GM19395 (cell line): ENCODE measurements at regions not wholly inside any gene's neighbourhood (a gene's known extent, or its start where the extent isn't known, plus 50 kb on each side); places are given as distances from the start of the nearest gene placed in this dataset.
"Not testable (repeated sequence)": the region's sequence is repeated elsewhere in the genome, so short reads cannot be mapped to it uniquely, and the experiment has no call there.

Experiments used
- ATAC-seq: cut with Tn5 transposase; IDR thresholded peaks from one replicate; pipeline ENCODE4 v1.9.1; 2021; ENCODE audit warnings: mild to moderate bottlenecking, moderate library complexity; ENCODE audit not compliant: unreplicated experiment

DNA sequence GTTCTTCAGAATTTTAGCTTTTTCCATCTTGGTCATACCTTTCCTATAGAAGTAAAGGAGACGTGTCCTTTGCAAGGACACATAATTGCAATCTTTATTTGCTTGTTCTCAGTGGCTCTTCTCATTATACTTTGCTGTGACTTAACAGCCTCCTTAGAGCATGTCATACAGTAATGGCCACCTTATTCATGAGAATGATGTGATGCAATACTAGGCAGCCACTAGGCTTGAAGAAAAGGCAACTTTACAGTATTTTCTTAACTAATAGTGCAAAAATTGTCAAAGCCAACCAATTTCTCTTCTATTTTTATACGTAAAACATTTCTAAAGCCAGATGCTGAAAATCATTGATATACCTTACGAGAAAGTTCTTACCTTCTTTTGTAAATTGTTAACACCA is 1296.8 kb upstream of the EYS start:
- no peak for ATAC-seq

DNA sequence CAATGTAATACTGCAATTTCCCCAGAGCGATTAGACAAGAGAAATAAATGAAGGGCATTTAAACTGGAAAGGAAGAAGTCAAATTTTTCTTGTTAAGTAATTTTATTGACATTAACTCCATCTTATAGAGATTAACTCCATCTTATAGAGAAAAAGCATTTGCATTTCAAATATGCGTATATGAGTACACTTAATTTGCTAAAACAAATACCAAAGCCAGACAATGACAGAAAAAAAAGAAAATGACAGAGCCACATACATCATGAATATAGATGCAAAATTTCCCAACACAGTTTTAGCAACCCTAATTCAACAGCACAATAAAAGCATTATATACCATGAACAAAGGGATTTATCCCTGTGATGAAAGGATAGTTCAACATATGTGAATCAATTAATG is 1293.1 kb upstream of the EYS start:
- no peak for ATAC-seq

DNA sequence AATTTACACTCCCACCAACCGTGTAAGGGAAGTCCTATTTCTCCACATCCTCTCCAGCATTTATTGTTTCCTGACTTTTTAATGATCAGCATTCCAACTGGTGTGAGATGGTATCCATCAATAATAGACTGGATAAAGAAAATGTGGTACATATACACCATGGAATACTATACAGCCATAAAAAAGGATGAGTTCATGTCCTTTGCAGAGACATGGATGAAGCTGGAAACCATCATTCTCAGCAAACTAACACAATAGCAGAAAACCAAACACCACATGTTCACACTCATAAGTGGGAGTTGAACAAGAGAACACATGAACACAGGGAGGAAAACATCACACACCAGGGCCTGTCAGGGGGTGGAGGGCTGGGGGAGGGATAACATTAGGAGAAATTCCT is 1290.6 kb upstream of the EYS start:
- not testable (repeated sequence) for ATAC-seq

DNA sequence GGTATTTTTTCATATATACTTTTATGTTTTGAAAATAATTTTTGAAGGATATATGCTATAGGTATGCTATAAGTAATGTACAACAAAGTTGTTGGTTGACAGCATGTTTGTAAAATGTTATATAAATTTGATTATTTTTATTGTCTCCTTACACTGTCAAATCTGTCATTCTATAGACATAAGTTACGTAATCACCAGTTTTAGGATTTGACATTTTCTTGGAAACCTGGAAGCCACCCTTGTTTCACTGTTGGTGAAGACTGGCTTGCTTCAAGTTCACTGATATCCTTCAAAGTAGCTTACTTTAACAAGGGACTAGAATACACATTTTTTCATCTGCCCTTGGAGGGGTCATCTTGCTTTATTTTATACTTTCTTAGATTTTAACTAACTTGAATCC is 1288.6 kb upstream of the EYS start:
- ATAC-seq = no peak

DNA sequence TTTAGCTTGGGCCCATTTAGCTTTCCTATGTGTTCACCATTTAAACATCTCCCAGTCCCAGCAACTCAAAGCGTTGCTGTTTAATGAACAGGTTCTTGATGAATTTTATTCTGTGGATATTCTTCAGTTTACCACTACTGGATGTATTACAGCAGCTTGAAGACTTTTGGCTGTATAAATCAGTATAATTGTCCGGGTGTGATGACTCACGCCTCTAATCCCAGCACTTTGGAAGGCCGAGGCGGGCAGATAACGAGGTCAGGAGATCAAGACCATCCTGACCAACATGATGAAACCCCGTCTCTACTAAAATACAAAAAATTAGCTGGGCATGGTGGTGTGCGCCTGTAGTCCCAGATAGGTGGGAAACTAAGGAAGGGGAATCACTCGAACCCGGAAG is 1286.7 kb upstream of the EYS start:
- not testable (repeated sequence) for ATAC-seq

DNA sequence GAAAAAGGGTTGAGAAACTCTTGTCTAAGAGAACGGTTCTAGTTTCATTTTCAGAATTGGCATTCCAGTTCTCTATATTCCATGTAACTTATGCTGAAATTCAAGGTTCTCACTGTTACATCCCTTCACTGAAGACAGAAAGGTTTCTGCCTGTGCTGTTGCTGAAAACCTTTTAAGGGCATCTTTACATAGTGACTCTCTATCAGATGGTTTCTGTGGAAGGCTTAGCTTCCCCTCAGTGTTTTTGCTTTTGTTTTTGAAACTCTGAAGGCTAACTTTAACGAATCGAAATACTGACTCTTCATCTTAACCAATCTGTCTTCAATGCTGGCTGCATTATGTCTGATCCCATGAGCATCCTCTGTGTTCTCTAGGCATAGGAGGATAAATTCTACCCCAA is 1286.2 kb upstream of the EYS start:
- ATAC-seq = no peak

DNA sequence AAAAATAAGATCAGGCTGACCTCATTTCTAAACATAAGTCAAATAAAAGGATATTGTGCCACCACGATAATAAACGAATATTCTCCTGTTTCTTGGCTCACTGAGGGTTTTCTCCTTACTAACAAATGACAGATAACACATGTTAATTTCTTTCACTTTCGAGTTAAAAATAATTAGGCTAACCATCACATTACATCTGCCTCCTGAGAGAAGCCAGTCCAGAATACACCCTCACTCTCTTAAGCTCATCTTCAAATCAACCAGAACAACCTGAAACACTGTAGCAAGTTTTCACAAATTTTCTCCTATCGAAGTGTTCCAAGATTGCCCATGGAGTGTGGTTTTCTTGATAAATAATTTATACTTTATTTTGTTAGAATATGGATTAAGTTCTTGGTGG is 1285.6 kb upstream of the EYS start:
- no peak for ATAC-seq

DNA sequence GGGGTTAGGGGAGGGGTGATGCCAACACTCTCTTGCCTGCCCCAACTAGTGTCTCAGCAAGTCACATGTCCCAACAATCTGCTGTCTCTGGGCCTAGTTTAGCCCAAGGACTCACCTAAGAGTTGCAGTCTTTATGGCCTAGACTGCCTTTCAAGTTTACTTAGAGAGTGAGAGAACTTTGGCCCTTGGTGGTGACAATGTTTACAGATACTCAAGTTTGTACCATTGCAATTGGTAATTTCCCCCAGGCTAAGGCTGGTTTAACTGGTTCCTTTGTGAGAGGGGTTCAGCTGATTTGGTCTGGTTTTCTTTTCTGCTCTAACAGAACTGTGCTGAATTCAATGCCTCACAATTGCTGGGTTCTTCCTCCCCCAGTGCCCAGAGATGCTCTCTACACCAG is 1279.9 kb upstream of the EYS start:
- no peak for ATAC-seq

DNA sequence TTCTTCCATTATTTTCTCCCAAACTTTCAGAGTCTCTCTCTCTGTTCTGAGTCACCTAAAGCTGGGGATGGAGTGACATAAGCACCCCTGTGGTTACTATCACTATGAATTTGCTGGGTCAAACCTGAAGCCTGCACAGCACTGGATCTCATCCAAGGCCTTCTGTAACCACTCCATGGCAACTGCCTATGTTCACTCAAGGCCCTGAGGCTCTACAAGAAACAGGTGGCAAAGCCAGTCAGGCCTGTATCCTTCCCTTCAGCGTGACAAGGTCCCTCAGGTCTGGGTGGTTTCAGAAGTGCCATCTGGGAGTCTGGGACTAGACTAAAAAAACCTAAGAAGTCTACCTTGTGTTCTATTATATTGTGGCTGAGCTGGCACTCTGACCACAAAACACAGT is 1278.8 kb upstream of the EYS start:
- no peak for ATAC-seq

DNA sequence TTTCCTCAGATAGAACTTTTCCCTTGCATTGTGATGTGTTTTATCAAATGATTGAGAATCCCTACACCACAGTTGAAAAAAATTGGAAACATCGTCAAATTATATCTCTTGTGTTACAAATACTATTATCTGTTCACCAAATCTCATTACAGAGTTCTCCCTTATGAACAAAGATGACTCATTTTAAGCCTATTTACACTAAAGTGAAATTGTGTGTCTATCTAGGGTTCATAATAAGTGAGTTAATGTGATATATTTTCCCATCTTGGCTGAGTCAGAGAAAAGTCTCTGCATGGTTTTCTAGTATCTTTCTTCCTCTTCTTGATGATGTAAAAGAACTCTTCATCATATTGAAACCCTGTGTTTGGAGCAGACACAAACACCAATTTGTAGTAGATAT is 1263.3 kb upstream of the EYS start:
- ATAC-seq = no peak

DNA sequence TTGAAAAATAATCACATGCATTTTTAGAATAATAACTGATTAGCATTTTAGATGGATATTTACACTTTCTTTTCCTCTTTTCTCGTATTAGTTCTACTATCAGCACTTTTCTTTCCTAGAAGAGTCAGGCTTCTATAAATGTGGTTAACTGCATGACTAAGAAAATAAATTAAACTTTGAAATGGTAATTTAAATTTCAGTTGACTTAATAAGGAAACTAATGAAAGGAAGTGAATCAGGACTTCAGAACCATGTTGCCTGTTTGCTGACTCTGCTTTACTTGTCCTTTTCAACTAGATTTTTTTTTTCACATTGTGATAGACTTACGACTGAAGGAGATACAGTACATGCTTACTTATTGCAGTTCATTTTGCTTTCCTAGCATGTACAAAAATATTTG is 1258.2 kb upstream of the EYS start:
- no peak for ATAC-seq

DNA sequence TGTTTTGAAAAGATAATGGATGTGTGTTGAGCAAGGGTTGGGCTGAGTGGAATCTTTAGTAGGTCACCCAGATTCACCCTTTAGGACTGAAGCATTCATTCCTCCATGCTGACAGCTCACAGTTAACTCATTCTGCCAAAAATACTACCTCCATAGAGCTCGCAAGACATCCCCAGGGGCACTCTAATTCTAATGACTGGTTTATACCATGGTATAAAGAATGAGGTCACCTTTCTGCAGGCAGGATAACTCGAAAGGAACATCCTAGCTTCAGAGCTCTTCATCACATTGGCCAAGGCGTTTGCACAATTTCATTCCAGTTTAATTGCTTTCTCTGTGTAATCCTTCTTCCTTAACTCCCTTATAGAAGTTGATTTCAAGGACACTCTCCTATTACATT is 1257.2 kb upstream of the EYS start:
- no peak for ATAC-seq

DNA sequence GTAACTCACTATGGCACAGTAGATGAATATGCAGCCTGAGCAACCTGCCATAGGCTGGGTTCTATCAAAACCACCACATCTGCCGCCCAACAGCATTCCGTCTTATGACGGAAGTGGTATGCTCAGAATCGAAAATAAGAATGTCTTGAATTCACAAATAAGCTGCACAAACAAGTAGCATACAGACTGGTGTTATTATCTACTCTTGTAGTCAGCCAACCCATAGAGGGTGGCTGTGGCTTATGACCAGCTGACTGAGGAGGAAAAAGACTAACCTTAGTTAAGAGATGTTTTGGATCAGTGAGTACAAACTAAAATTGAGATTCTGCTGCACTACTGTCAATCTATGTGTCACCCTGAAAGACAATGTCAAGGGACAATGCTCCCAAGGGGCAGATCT is 1255.1 kb upstream of the EYS start:
- no peak for ATAC-seq

DNA sequence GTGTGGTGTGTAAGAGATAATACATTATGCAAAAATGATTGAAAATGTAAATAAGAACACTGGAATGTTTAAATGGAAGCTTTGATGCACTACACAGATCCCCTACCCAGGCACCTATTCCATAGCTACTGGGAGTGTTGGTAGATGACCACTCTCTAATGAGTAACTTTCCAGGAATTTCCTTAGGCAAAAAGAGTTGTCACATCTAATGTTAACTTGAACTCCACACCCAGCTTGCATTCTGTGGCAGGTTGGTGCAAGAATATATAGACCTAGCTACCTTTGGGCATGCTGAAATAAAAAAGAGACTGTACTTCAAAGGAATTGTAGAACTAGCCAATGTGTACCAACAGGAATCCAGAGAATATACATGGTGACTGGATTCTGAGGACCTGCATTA is 1254.2 kb upstream of the EYS start:
- ATAC-seq = no peak

DNA sequence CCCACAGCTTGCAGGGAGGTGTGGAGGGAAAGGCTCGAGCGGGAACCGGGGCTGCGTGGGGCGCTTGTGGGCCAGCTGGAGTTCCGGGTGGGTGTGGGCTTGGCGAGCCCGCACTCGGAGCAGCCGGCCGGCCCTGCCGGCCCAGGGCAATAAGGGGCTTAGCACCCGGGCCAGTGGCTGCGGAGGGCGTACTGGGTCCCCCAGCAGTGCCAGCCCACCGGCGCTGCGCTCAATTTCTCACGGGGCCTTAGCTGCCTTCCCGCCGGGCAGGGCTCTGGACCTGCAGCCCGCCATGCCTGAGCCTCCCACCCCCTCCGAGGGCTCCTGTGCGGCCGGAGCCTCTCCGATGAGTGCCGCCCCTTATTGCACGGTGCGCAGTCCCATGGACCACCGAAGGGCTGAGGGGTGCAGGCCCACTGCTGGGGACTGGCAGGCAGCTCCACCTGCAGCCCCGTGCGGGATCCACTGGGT is 1242.2 kb upstream of the EYS start:
- no peak for ATAC-seq

DNA sequence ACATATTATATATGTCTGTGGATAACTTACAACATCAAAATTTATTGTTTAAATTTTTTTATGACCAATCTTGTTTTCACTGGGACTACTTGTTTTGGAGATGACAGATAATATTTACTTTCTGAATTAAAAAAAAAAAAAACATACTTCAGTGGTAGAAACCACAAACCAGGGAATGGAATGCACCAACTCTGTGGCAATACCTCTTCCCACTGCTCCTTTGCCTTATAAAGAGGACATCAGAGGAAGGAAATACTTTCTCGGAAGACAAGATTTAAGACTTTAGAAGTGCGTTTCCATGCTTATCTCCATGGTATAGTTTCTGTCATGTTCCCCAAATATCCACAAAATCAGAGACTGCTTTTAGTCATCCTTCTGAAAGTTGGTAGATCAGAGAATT is 1241.1 kb upstream of the EYS start:
- ATAC-seq = no peak

DNA sequence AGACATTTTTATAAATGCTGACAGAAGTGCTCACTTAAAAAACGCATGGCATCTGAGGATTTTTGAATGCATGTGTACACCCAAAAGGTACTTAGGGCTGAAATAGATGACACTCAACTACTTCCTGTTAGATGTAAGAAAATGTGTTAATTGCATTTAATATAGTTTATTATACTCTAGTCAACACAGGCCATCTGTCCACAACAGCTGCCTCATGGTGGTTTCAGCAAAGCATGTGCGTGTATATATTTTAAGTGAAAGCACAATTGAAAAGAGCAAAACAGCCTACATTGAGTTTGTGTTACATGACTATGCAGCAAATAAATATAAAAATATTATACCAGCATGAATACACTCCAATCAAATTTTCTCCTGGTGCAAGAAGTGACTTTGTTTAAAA is 1233.0 kb upstream of the EYS start:
- ATAC-seq = no peak

DNA sequence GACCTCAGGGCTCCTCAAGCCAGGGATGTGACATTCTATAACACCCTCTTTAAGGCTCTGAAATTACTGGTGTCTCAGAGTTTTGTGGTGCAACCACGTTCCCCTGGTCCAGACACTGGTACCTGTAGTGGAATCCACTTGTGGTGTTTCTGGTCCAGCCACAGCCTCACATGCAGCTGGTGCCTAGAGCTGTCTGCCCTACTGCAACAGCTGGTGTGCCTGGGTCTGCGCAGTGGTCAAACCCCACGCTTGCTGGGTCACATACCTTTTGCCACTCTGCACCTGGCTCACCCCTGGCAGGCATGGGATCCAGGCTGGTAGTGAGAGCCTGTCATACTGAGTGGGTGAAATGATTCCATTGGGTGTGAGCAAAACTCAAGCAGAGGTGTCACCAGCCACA is 1230.2 kb upstream of the EYS start:
- no peak for ATAC-seq

DNA sequence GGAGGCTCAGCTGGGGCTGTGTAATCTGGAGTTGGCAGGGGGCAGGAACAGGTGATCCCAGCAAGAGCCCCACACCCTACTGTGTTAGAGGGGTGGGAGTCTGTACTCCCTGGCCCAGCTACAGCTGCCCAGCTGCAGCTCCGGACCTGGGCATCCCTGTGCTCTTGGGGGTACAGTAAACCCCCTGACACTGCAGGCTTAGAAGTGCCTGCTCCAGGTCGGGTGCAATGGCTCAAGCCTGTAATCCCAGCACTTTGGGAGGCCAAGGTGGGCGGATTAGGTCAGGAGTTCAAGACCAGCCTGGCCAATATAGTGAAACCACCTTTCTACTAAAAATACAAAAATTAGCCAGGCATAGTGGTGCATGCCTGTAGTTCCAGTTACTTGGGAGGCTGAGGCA is 1228.6 kb upstream of the EYS start:
- ATAC-seq = no peak

DNA sequence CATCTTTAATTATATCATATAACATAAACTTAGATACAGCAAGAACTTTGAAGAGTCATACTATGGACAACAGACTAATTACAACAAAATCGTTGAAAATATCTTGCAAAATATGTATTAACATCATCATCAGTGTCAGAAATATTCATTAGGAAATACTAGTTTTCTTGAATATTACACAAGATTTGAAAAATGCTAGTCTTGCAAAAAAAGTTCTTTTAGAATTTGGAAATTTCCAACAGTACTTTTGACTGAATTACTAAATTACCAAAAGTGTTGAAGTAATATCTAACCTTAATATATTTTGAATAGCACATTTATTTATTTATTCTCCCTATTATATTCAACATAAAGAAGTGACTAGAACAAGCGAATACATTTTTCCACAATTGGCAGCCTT is 1224.8 kb upstream of the EYS start:
- ATAC-seq = no peak

DNA sequence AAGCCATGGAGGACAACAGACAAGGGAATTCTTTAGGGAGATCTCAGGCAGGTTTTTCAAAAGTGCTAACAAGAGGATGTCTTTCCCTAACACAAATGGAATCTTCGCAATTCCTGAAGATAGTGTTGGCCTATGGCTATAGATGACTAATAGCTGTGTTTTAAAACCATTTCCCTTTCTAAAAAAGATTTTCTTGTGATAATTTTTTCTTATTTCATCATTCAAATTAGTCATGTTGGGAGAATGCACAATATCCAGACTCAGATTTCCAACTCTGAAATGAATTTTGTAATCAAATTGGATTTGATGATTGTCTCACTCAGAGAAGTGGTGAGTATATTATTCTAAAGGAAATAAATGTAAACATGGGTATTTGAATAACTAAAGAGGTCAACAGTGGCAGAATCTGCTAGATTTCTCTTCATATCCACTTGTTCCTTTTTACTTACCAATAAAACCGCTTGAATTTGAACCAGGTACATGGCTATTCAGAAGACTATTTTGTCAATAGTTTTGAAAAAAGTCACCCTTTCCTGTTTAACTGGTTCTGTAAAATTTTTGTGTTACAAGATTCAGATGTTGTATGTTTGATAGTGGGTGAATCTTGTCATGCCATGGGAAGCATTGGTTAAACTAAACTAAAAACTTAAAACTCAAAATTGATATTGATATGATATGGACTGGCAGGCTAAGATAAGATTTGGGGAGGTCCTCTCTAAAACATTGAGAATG is 1223.7 kb upstream of the EYS start:
- no peak for ATAC-seq

DNA sequence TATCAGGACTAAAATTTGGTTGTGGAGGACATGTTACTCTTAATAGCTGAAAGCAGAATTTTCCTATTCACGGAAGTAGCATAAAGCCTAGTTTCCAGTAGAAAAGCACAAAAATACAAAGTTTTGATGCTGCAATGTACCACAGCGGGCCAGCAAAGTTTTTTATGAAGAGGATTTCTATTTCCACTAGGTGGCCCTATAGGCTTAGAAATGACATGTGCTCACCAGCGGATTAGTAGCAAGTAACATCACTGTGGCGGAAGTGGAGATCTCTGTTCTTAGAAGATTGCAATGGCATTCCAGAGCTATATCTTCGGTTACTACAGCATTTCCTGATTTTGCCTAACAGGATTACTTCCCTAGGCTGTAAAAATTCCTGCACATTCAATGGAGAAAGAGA is 1219.0 kb upstream of the EYS start:
- ATAC-seq = no peak

DNA sequence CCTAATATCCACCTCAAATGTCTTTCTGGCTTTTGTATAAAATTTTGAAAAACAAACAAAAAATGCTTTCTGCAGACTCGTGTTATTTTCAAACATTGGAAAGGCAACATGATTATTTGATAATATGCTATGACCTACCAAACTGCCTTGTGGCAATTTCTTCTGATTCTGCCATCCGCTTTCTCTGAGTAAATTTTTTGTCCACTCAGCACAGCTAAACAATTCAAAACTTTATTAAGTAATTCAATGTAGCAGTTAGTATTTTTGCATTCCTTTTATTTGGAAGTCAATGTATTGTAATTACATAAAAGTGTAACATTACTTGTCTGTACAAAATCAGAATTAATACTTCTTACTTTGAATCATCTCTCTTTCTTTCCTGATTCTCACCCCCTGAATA is 1206.6 kb upstream of the EYS start:
- no peak for ATAC-seq
